SU-DHL-6 (cell line): ENCODE measurements at regions not wholly inside any gene's neighbourhood (a gene's known extent, or its start where the extent isn't known, plus 50 kb on each side); places are given as distances from the start of the nearest gene placed in this dataset.

Experiments used
- CTCF ChIP-seq: fragments of 200-600 bp; sonication (generic); IDR thresholded peaks from one replicate; pipeline ENCODE4 v1.5.1; 2017; ENCODE audit warnings: antibody characterized with exemption, mild to moderate bottlenecking, low read length, moderate library complexity; ENCODE audit not compliant: insufficient read depth, poor library complexity, severe bottlenecking
- EZH2phosphoT487 ChIP-seq: fragments of 200-600 bp; sonication (generic), shearing (Covaris generic); conservative IDR thresholded peaks from 2 replicates; pipeline ENCODE4 v1.6.1; 2018; ENCODE audit warnings: mild to moderate bottlenecking, antibody characterized with exemption, low read length, moderate library complexity, mixed read lengths

- no peak for TF ChIP-seq CTCF
- no peak for TF ChIP-seq EZH2phosphoT487
Observed at GRCh38 chr6:871503-871902, 178.6 kb upstream of the EXOC2 start.
